Calu3 (cell line): ENCODE measurements at regions not wholly inside any gene's neighbourhood (a gene's known extent, or its start where the extent isn't known, plus 50 kb on each side); places are given as distances from the start of the nearest gene placed in this dataset.
"Not testable (repeated sequence)": the region's sequence is repeated elsewhere in the genome, so short reads cannot be mapped to it uniquely, and the experiment has no call there.

ENCODE experiments used
- BruUV-seq: library from RNA; stranded (reverse); fragments of 400-500 nt; replicated peaks from 2 replicates; lab custom pipeline; 2021; lab: Mats Ljungman, UMichigan
- CTCF ChIA-PET: fragments of 300-600 bp; sonication (Branson Sonifier 250); formaldehyde crosslinking; loops from one replicate; lab custom pipeline; 2022; ENCODE audit warnings: antibody characterized with exemption; lab: Charles Lee
- DNase-seq: peaks from one replicate; pipeline ENCODE4 v3.0.0; 2022
- H3K27ac Mint-ChIP-seq: one replicate; pipeline ENCODE4 v1.8.0; 2022; ENCODE audit warnings: mixed read lengths; ENCODE audit not compliant: unreplicated experiment
- H3K27me3 Mint-ChIP-seq: one replicate; pipeline ENCODE4 v1.8.0; 2022; ENCODE audit warnings: mixed read lengths; ENCODE audit not compliant: unreplicated experiment
- H3K36me3 Mint-ChIP-seq: one replicate; pipeline ENCODE4 v1.8.0; 2022; ENCODE audit warnings: mild to moderate bottlenecking, moderate library complexity, mixed read lengths; ENCODE audit not compliant: insufficient read depth, unreplicated experiment
- H3K4me1 Mint-ChIP-seq: one replicate; pipeline ENCODE4 v1.8.0; 2022; ENCODE audit warnings: mild to moderate bottlenecking, low read depth, mixed read lengths; ENCODE audit not compliant: unreplicated experiment
- H3K4me3 Mint-ChIP-seq: one replicate; pipeline ENCODE4 v1.8.0; 2022; ENCODE audit warnings: mild to moderate bottlenecking, low read depth, moderate library complexity, mixed read lengths; ENCODE audit not compliant: unreplicated experiment
- H3K9me3 Mint-ChIP-seq: one replicate; pipeline ENCODE4 v1.8.0; 2022; ENCODE audit warnings: low read depth, mixed read lengths; ENCODE audit not compliant: unreplicated experiment
- CTCF ChIP-seq: fragments of 200-600 bp; IDR thresholded peaks from one replicate; pipeline ENCODE4 v1.8.0; 2022; ENCODE audit warnings: antibody characterized with exemption; ENCODE audit not compliant: unreplicated experiment
- intact Hi-C: fragments of 100-400 bp; cut with micrococcal nuclease; formaldehyde crosslinking; loops from one replicate; pipeline ENCODE4 v1.10.0; 2022; ENCODE audit not compliant: unreplicated experiment

GRCh38 chr6:5833120-5833519 lies 173.6 kb downstream of the NRN1 start:
- no peaks in the 10 kb centered on the region for H3K27me3 Mint-ChIP-seq
- intact Hi-C loops: no loop called here
- CTCF ChIA-PET: no interaction called here
- no peak for TF ChIP-seq CTCF
- H3K4me3 Mint-ChIP-seq: no peak overlapping the region
- H3K27ac Mint-ChIP-seq: no peak overlapping the region
- peaks cover 4% of the 10 kb centered on the region for H3K36me3 Mint-ChIP-seq
- DNase-seq: no peak
- H3K9me3 Mint-ChIP-seq: no peaks in the 10 kb centered on the region
- BruUV-seq: no TSS peak
- H3K4me1 Mint-ChIP-seq: no peaks in the 10 kb centered on the region

DNA sequence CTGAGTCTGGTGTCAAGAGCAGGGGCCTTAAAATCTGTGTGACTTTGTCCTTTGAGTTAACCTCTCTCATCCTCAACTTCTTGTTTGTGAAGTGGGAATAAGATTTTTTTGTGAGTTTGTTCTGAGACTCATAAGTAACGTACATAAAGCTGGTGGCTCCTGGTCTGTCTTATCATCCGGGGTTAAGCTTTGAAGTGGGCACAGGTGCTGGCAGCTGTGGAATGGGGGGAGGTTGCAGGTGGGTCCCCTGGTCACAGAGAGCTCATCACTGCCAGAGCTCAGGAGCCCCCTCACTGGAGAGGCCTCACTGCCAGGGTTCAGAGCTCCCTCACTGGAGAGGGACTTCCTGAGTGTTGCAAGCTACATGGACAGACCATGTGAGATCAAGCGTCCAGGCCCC lies 174.1 kb downstream of the NRN1 start:
- no peak overlapping the region for H3K4me3 Mint-ChIP-seq
- intact Hi-C loops: no loop called here
- no peaks in the 10 kb centered on the region for H3K9me3 Mint-ChIP-seq
- no peaks in the 10 kb centered on the region for H3K4me1 Mint-ChIP-seq
- H3K27me3 Mint-ChIP-seq: no peaks in the 10 kb centered on the region
- no peak for DNase-seq
- H3K27ac Mint-ChIP-seq: no peak overlapping the region
- CTCF ChIA-PET: no interaction called here
- BruUV-seq: no TSS peak
- peaks cover 4% of the 10 kb centered on the region for H3K36me3 Mint-ChIP-seq
- no peak for TF ChIP-seq CTCF

- H3K9me3 Mint-ChIP-seq, H3K27me3 Mint-ChIP-seq, H3K4me1 Mint-ChIP-seq, H3K36me3 Mint-ChIP-seq, BruUV-seq, CTCF ChIA-PET, intact Hi-C loops, H3K4me3 Mint-ChIP-seq, DNase-seq, H3K27ac Mint-ChIP-seq: not testable (repeated sequence)
Measured at GRCh38 chr6:5831219-5831862, 175.4 kb downstream of the NRN1 start.

- no peak overlapping the region for H3K27ac Mint-ChIP-seq
- no peaks in the 10 kb centered on the region for H3K4me1 Mint-ChIP-seq
- H3K4me3 Mint-ChIP-seq: no peak overlapping the region
- TF ChIP-seq CTCF: no peak
- H3K36me3 Mint-ChIP-seq: no peaks in the 10 kb centered on the region
- CTCF ChIA-PET: no interaction called here
- no peak for DNase-seq
- H3K9me3 Mint-ChIP-seq: no peaks in the 10 kb centered on the region
- BruUV-seq: no TSS peak
- H3K27me3 Mint-ChIP-seq: no peaks in the 10 kb centered on the region
- intact Hi-C loops: no loop called here
Measured at GRCh38 chr6:5828296-5828695, 178.4 kb downstream of the NRN1 start.

DNA sequence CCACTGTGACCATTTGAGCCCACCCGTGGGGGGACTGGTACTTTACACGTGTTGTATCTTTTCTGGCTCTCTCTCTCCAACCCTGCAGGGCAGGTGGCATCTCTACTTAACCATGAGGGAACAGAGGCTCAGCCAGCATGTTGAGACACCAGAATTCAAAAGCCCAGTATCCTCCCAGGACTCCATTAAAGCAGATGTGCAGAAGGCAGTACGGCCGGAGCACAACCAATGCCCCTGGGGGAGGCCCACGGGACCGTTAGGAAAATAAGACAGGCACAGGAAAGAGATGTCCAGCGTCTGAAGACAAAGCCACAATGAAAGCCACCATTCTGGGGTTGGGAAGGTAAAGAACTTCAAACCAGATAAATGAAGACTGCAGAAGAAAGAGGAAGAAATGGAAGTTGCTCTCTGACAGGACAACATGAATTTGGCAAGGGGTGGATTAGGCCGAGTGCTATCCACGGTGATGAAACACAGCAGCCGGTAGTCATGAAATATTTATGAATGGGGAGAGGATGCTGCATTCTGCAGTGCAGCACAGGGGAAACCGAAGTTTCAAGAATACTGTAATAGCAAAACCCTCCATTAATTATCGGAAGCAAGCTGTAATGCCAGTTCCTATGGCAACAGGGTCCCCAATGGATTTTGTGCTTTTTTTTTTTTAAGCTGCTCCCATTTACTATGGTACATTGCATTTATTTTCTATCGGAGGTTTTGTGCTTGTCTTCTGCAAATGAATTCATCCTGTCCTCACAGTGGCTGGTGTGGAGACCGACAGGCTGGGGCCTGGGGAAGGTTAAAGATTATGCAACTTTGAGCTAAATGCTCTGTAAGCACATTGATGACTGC lies 179.4 kb downstream of the NRN1 start:
- Mint-ChIP-seq H3K27ac (no peak overlapping the region), H3K4me1 (no peaks in the 10 kb centered on the region), H3K9me3 (no peaks in the 10 kb centered on the region), H3K36me3 (no peaks in the 10 kb centered on the region), H3K27me3 (no peaks in the 10 kb centered on the region), H3K4me3 (no peak overlapping the region)
- no peak for DNase-seq
- CTCF ChIA-PET: no interaction called here
- intact Hi-C loops: no loop called here
- TF ChIP-seq CTCF: no peak
- BruUV-seq: no TSS peak

DNA sequence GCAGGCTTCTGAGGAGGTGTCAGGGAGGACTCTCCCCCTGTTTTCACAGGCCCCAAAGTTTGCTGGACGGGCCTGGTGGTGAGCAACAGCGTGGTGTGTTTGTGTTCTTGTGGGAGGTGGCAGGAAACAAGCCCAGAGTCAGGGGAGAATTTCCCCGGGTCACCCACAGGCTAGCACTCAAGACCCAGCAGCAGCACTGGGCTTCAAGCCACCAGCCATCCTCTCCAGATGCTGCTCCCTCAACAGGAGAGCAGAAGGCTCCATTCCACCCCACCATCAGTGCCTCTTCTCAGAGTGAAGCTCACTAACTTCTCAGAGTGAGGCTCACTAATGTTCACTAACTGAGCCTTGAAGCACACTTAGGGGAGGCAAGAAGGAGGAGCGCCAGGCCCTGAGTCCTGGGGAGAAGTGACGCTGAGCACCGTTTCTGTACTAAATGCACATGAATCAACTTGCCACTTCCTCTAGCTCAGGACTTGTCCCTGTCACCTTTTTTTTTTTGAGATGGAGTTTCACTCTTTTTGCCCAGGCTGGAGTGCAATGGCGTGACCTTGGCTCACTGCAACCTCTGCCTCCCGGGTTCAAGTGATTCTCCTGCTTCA lies 182.2 kb downstream of the NRN1 start:
- H3K27ac Mint-ChIP-seq, CTCF ChIA-PET, H3K27me3 Mint-ChIP-seq, intact Hi-C loops, H3K4me1 Mint-ChIP-seq, H3K9me3 Mint-ChIP-seq, H3K4me3 Mint-ChIP-seq, DNase-seq, BruUV-seq, H3K36me3 Mint-ChIP-seq: not testable (repeated sequence)
